ENCODE measurements at regions not wholly inside any gene's neighbourhood (a gene's known extent, or its start where the extent isn't known, plus 50 kb on each side); places are given as distances from the start of the nearest gene placed in this dataset.
"Not testable (repeated sequence)": the region's sequence is repeated elsewhere in the genome, so short reads cannot be mapped to it uniquely, and the experiment has no call there.

DNA sequence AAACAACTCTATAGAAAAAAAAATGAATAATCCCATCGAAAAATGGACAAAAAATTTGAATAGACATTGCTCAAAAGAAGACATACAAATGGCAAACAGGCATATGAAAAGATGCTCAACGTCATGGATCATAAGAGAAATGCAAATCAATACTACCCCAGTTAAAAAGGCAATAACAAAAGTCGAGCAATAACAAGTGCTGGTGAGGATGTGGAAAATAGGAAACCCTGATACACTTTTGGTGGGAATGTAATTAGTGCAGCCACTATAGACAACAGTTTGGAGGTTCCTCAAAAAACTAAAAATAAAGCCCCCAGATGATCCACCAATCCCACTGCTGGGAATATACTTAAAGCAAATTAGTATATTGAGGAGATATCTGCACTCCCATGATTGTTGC lies 701.5 kb downstream of the NUP35 start:
- intact Hi-C loops (cut with micrococcal nuclease), result no loop called here
- Mint-ChIP-seq H3K27ac (no peak overlapping the region), H3K36me3 (ENCODE audit: low read depth) (no peaks in the 10 kb centered on the region), H3K4me1 (ENCODE audit: low read depth) (no peaks in the 10 kb centered on the region), H3K9me3 (peaks cover 17% of the 10 kb centered on the region), H3K27me3 (ENCODE audit: insufficient read depth) (no peaks in the 10 kb centered on the region), H3K4me3 (no peak overlapping the region)
- no peak for DNase-seq (ENCODE audit: low spot score)

DNA sequence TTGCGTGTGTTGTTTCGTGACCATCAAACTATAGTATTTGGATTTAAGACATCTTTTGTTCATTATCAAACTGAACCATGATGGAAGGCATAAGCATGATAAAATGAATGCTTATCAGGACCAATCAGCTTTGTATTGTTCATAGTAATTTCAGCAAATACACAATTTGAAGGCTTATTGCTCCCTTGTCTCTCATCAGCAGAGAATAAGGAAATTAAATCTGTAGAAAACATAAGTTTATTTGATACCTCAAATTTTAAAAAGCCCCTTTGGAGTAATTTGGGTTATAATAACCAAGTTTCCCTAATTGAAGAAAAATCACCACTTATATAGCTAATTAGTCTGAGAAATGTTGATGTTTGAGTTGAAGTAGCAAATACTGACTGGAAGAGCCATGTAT lies 705.7 kb downstream of the NUP35 start:
- Mint-ChIP-seq H3K36me3 (ENCODE audit: low read depth) (no peaks in the 10 kb centered on the region), H3K4me1 (ENCODE audit: low read depth) (no peaks in the 10 kb centered on the region)

DNA sequence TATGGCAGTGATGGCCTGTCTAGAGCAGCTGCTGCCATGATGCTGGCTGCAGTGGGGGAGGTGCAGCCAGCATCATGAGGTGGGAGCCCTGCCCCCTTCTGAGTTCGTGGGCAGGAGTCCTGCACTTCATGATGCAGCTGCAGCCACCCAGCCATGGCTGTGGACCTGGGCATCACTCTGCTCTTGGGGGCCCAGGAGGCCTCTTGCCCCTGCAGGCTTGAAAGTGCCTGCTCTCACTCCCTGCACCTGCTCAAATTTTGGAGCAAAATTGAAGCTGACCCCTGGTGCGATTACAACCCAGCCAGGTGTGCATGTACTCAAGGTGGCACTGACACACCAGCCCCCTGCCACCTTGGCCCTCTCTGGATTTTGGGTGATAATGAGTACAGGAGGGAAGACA lies 712.9 kb downstream of the NUP35 start:
- DNase-seq (ENCODE audit: low spot score), result no peak
- no peak overlapping the region for H3K4me3 Mint-ChIP-seq
- H3K27ac Mint-ChIP-seq, result no peak overlapping the region
- no peaks in the 10 kb centered on the region for H3K36me3 Mint-ChIP-seq (ENCODE audit: low read depth)
- no peaks in the 10 kb centered on the region for H3K4me1 Mint-ChIP-seq (ENCODE audit: low read depth)
- no peaks in the 10 kb centered on the region for H3K27me3 Mint-ChIP-seq (ENCODE audit: insufficient read depth)
- peaks cover 10% of the 10 kb centered on the region for H3K9me3 Mint-ChIP-seq
- intact Hi-C loops (cut with micrococcal nuclease), result no loop called here

More for the DNA sequence above, 705.7 kb downstream of the NUP35 start:
- Mint-ChIP-seq H3K9me3 (peaks cover 11% of the 10 kb centered on the region), H3K4me3 (no peak overlapping the region), H3K27me3 (ENCODE audit: insufficient read depth) (no peaks in the 10 kb centered on the region), H3K27ac (no peak overlapping the region)
- DNase-seq (ENCODE audit: low spot score), result no peak
- intact Hi-C loops (cut with micrococcal nuclease), result no loop called here

DNA sequence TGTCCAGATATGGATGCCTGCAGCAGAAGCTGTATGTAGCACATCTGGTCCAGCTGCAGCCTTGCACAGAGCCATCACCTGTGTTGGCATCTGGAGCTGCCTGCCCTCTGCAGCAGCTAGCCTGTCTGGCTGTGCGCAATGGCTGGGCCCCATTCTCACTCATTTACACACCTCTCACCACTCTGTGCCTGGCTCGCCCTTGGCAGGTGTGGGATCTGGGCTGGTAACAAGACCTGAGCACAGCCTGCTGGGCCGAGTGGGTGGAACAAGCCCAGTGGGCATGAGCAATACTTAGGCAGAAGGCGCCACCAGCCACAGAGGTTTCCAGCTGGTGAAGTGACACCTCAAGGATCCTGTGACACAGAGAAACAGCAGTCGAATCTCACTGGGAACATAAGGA lies 714.1 kb downstream of the NUP35 start:
- no peak overlapping the region for H3K4me3 Mint-ChIP-seq
- no peaks in the 10 kb centered on the region for H3K36me3 Mint-ChIP-seq (ENCODE audit: low read depth)
- H3K4me1 Mint-ChIP-seq (ENCODE audit: low read depth), result no peaks in the 10 kb centered on the region
- DNase-seq (ENCODE audit: low spot score), result no peak
- H3K9me3 Mint-ChIP-seq, result peaks cover 10% of the 10 kb centered on the region
- intact Hi-C loops (cut with micrococcal nuclease), result no loop called here
- H3K27me3 Mint-ChIP-seq (ENCODE audit: insufficient read depth), result no peaks in the 10 kb centered on the region
- no peak overlapping the region for H3K27ac Mint-ChIP-seq

DNA sequence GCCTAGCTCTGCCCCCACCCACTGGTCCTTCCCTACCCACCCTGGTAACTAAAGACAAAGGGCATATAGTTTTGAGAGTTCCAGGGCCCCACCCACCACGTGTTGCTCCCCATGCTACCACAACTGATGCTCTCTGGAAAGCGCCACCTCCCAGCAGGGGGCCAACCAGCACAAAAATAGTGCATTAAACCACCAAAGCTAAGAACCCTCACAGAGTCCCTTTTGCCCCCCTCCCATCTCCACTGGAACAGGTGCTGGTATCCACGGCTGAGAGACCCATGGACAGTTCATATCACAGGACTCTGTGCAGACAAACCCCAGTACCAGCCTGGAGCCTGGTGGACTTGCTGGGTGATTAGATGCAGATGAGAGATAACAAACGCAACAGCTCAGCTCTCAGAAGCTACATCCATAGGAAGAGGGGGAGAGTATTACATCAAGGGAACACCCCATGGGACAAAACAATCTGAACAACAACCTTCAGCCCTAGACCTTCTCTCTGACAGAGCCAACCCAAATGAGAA lies 715.9 kb downstream of the NUP35 start:
- no peak for DNase-seq (ENCODE audit: low spot score)

DNA sequence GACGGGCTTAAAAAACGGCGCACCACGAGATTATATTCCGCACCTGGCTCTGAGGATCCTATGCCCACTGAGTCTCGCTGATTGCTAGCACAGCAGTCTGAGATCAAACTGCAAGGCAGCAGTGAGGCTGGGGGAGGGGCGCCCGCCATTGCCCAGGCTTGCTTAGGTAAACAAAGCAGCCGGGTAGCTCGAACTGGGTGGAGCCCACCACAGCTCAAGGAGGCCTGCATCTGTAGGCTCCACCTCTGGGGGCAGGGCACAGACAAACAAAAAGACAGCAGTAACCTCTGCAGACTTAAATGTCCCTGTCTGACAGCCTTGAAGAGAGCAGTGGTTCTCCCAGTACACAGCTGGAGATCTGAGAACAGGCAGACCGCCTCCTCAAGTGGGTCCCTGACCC lies 725.6 kb downstream of the NUP35 start:
- H3K36me3 Mint-ChIP-seq (ENCODE audit: low read depth); H3K4me1 Mint-ChIP-seq (ENCODE audit: low read depth); intact Hi-C loops (cut with micrococcal nuclease); H3K9me3 Mint-ChIP-seq; H3K27me3 Mint-ChIP-seq (ENCODE audit: insufficient read depth); DNase-seq (ENCODE audit: low spot score); H3K27ac Mint-ChIP-seq; H3K4me3 Mint-ChIP-seq: not testable (repeated sequence)

More for the DNA sequence above, 715.9 kb downstream of the NUP35 start:
- H3K4me1 Mint-ChIP-seq (ENCODE audit: low read depth), result no peaks in the 10 kb centered on the region
- intact Hi-C loops (cut with micrococcal nuclease), result no loop called here
- H3K27me3 Mint-ChIP-seq (ENCODE audit: insufficient read depth), result no peaks in the 10 kb centered on the region
- no peak overlapping the region for H3K4me3 Mint-ChIP-seq
- H3K9me3 Mint-ChIP-seq, result peaks cover 10% of the 10 kb centered on the region
- no peak overlapping the region for H3K27ac Mint-ChIP-seq
- no peaks in the 10 kb centered on the region for H3K36me3 Mint-ChIP-seq (ENCODE audit: low read depth)

DNA sequence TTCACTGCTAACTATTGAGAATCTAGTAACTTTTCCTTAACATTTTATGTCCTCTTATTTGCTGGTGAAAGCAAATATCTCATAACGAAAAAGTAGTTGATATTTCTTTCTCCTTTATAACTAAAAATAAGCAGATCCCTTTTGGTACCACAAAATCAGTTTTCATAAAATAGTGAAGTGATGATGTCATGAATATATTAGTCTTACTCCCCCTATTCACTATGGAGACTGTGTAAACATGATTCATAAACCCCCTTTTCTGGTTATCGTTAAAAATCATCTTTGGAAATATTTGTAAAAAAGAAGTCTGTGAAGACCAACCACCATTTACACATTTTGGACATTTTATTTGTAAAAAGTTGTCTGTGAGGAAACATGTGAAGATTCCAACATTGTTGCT lies 734.9 kb downstream of the NUP35 start:
- Mint-ChIP-seq H3K36me3 (ENCODE audit: low read depth) (no peaks in the 10 kb centered on the region), H3K27me3 (ENCODE audit: insufficient read depth) (no peaks in the 10 kb centered on the region), H3K4me1 (ENCODE audit: low read depth) (no peaks in the 10 kb centered on the region), H3K4me3 (no peak overlapping the region), H3K9me3 (peaks cover 8% of the 10 kb centered on the region), H3K27ac (no peak overlapping the region)
- no peak for DNase-seq (ENCODE audit: low spot score)
- intact Hi-C loops (cut with micrococcal nuclease), result no loop called here

DNA sequence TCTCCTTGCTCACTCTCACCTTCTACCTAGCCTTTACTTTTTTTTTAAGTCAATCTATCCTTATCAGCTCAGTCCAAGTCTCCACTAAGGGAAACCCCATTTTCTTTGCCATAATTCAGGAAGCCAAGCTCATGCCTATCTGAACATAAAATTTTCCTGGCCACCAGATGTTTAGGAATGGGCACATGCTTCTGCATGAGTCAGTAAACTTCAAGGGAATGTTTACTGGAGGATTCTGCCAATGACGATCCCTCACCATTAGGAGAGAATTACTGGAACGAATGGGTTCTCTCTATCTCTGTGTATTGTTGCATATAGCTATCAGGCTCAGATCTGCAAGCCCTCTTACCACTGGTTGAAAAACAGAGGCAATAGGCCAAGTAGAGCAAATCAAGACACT lies 731.7 kb upstream of the ZNF804A start:
- intact Hi-C loops (cut with micrococcal nuclease), result no loop called here
- no peak overlapping the region for H3K4me3 Mint-ChIP-seq
- no peaks in the 10 kb centered on the region for H3K27me3 Mint-ChIP-seq (ENCODE audit: insufficient read depth)
- H3K9me3 Mint-ChIP-seq, result no peaks in the 10 kb centered on the region
- no peak for DNase-seq (ENCODE audit: low spot score)
- no peak overlapping the region for H3K27ac Mint-ChIP-seq
- H3K4me1 Mint-ChIP-seq (ENCODE audit: low read depth), result no peaks in the 10 kb centered on the region
- H3K36me3 Mint-ChIP-seq (ENCODE audit: low read depth), result no peaks in the 10 kb centered on the region

DNA sequence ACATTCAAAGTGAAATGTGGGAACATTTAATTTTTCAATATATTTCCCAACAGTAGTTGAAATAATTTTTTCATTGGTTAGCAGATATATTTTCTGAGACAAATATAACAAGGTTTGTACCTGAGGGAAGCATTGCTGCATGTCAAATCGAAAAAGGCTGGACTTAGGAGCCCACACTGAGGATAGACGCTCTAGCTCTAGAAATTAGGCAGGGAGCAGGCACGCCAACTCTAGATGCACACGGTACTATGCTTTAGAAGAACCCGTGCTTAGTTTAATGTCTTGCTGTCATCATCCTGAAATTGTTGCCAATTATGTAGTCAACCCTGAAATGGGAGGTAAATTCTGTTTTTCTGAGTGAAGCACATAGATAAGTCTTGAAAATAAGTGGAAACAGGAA lies 731.1 kb upstream of the ZNF804A start:
- H3K4me3 Mint-ChIP-seq, result no peak overlapping the region
- no peaks in the 10 kb centered on the region for H3K27me3 Mint-ChIP-seq (ENCODE audit: insufficient read depth)
- no peaks in the 10 kb centered on the region for H3K4me1 Mint-ChIP-seq (ENCODE audit: low read depth)
- no peak for DNase-seq (ENCODE audit: low spot score)
- H3K36me3 Mint-ChIP-seq (ENCODE audit: low read depth), result no peaks in the 10 kb centered on the region
- H3K9me3 Mint-ChIP-seq, result no peaks in the 10 kb centered on the region
- intact Hi-C loops (cut with micrococcal nuclease), result no loop called here
- H3K27ac Mint-ChIP-seq, result no peak overlapping the region

DNA sequence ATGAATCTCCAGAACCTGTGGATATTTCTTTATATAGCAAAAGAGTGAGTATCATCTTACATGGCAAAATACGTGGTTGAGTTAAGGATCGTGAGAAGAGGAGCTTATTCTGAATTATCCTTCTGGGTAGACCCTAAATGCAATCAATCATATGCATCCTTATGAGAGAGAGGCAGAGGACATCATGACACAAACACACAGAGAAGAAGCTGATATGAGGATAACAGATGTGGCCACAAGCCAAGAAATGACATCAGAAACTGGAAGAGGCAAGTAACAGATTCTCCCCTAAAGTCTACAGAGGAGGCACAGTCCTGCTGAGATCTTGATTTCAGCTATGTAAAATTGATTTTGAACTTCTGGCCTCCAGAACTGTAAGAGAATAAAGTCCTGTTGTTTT lies 730.2 kb upstream of the ZNF804A start:
- Mint-ChIP-seq H3K9me3 (no peaks in the 10 kb centered on the region), H3K27ac (no peak overlapping the region), H3K27me3 (ENCODE audit: insufficient read depth) (no peaks in the 10 kb centered on the region), H3K4me3 (no peak overlapping the region), H3K36me3 (ENCODE audit: low read depth) (no peaks in the 10 kb centered on the region), H3K4me1 (ENCODE audit: low read depth) (no peaks in the 10 kb centered on the region)
- intact Hi-C loops (cut with micrococcal nuclease), result no loop called here
- no peak for DNase-seq (ENCODE audit: low spot score)

DNA sequence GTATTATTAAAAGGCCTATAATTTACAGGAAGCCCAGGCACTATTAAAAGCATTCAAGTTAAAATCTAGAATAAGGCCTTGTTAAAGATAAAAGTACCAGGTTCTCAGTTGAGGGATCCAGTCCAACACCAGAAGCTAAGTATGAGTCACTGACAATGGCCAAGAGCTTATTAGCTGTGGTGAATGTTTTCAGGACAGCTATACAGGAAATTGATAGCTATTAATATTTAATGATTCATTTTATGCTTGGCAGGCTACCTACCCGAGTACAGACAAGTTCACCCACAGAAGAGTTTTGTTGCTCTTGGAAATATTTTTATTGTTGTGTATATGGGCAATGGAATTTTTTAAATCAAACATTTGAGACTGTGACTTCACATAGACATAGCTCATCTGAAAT lies 729.6 kb upstream of the ZNF804A start:
- no peaks in the 10 kb centered on the region for H3K27me3 Mint-ChIP-seq (ENCODE audit: insufficient read depth)
- H3K4me3 Mint-ChIP-seq, result no peak overlapping the region
- H3K9me3 Mint-ChIP-seq, result no peaks in the 10 kb centered on the region
- H3K36me3 Mint-ChIP-seq (ENCODE audit: low read depth), result no peaks in the 10 kb centered on the region
- no peak overlapping the region for H3K27ac Mint-ChIP-seq
- intact Hi-C loops (cut with micrococcal nuclease), result no loop called here
- DNase-seq (ENCODE audit: low spot score), result no peak
- no peaks in the 10 kb centered on the region for H3K4me1 Mint-ChIP-seq (ENCODE audit: low read depth)

DNA sequence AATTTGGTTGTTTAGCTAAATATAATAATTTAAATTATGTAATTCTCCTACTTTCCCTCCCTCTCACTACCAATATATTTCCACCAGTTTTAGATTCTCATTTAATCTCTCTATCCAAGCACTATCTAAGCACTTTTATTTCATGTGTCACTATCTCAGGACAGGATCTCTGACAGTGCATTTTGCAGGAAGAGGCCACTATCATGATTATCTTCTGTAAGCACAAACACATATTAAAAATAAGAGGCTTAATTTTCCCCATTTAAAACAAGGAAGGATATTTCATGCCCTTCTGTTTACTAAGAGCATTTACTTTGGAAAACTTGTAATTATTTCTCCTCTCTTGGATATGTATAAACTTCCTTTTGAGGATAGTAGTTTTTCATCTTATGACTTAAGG lies 726.2 kb upstream of the ZNF804A start:
- Mint-ChIP-seq H3K36me3 (ENCODE audit: low read depth) (no peaks in the 10 kb centered on the region), H3K27ac (no peak overlapping the region), H3K27me3 (ENCODE audit: insufficient read depth) (no peaks in the 10 kb centered on the region), H3K9me3 (no peaks in the 10 kb centered on the region), H3K4me1 (ENCODE audit: low read depth) (no peaks in the 10 kb centered on the region), H3K4me3 (no peak overlapping the region)
- DNase-seq (ENCODE audit: low spot score), result no peak
- intact Hi-C loops (cut with micrococcal nuclease), result no loop called here

DNA sequence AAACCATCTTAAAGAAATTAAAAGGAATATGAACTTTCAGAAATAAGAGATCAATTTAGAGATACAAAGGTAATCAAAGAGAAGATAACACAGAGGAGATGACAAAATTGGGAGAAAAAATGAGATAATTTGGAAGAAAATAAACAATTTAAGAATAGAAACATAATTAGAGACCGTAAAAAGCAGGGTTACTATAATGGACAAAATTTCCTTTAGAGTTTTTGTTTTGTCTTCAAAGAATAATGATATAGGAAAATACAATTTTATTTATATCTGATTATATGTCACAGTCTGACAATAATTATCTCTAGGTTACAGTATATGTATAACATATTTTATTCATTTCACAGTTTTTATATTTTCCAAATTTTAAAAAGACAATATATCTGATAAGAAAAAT lies 716.4 kb upstream of the ZNF804A start:
- H3K4me3 Mint-ChIP-seq, result no peak overlapping the region
- H3K27ac Mint-ChIP-seq, result no peak overlapping the region
- H3K36me3 Mint-ChIP-seq (ENCODE audit: low read depth), result no peaks in the 10 kb centered on the region
- no peaks in the 10 kb centered on the region for H3K4me1 Mint-ChIP-seq (ENCODE audit: low read depth)
- peaks cover 6% of the 10 kb centered on the region for H3K9me3 Mint-ChIP-seq
- DNase-seq (ENCODE audit: low spot score), result no peak
- intact Hi-C loops (cut with micrococcal nuclease), result no loop called here
- H3K27me3 Mint-ChIP-seq (ENCODE audit: insufficient read depth), result no peaks in the 10 kb centered on the region

DNA sequence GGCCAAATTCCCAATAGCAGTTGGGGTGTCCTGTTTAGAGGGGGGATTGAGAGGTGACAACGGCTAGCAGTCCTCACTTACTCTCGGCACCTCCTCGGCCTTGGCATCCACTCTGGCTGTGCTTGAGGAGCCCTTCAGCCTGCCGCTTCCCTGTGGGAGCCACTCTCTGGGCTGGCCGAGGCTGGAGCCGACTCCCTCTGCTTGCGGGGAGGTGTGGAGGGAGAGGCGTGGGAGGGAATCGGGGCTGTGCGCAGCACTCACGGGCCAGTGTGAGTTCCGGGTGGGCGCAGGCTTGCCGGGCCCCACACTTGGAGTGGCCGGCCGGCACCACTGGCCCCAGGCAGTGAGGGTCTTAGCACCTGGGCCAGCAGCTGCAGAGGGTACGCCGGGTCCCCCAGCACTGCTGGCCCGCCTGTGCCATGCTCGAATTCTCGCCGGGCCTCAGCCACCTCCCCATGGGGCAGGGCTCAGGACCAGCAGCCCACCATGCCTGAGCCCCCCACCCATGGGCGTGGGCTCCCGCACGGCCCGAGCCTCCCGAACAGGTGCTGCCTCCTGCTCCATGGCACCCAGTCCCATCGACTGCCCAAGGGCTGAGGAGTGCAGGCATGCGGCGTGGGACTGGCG lies 705.9 kb upstream of the ZNF804A start:
- Mint-ChIP-seq H3K27ac (no peak overlapping the region), H3K27me3 (ENCODE audit: insufficient read depth) (no peaks in the 10 kb centered on the region), H3K9me3 (no peaks in the 10 kb centered on the region), H3K4me1 (ENCODE audit: low read depth) (no peaks in the 10 kb centered on the region), H3K4me3 (no peak overlapping the region), H3K36me3 (ENCODE audit: low read depth) (no peaks in the 10 kb centered on the region)
- no peak for DNase-seq (ENCODE audit: low spot score)
- intact Hi-C loops (cut with micrococcal nuclease), result no loop called here
